ENCODE measurements at regions not wholly inside any gene's neighbourhood (a gene's known extent, or its start where the extent isn't known, plus 50 kb on each side); places are given as distances from the start of the nearest gene placed in this dataset.

DNA sequence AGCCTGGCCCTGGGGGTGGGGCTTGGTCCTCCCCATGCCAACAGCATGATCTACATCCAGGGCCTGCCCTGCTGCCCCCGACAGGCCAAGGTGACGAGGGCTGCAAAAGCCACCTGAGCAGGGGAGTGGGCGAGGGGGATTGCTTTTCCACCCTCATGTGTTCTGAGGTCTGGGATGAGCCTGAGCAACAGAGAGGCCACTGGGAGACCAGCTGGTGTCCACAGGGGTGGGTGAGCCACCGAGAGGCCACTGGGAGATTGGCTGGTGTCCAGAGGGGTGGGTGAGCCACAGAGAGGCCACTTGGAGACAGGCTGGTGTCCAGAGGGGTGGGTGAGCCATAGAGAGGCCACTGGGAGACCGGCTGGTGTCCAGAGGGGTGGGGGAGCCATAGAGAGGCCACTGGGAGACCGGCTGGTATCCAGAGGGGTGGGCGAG lies 147.4 kb upstream of the GPC1 start:
- no peak for DNase-seq

DNA sequence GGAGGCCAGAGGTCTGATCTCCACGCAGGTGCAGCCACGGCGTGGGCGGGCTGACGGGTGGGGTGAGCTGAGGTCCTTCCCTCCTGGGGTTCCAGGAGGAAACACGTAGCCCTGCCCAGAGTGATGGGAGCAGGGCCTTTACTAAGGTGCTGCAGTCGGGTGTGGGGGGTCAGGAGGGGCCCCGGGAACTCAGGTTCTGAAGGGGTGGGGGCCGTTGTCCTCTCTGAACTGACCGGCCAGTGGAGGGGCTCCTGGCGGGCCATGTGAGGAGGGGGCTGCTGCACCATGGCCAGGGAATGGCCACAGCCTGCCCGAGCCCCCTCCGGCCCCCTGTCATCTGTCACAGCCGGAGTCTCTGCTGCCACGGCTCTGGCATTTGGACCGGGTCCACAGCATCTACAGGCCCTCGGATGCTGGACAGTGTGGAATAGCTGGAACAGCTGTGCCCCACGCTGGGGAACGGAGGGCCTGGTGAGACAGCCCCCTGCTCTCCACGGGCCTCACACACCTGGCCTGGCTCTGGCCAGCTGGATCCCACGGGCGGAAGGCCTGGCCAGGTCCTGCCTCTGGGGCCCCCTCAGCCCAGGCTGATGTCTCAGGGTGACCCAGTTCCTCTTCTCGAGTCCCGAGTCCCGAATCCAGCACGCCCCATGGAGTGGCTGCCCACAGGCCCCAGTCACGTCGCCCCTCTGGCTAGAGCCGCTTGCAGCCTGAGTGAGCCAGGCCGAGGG lies 145.6 kb upstream of the GPC1 start:
- no peak for DNase-seq

DNA sequence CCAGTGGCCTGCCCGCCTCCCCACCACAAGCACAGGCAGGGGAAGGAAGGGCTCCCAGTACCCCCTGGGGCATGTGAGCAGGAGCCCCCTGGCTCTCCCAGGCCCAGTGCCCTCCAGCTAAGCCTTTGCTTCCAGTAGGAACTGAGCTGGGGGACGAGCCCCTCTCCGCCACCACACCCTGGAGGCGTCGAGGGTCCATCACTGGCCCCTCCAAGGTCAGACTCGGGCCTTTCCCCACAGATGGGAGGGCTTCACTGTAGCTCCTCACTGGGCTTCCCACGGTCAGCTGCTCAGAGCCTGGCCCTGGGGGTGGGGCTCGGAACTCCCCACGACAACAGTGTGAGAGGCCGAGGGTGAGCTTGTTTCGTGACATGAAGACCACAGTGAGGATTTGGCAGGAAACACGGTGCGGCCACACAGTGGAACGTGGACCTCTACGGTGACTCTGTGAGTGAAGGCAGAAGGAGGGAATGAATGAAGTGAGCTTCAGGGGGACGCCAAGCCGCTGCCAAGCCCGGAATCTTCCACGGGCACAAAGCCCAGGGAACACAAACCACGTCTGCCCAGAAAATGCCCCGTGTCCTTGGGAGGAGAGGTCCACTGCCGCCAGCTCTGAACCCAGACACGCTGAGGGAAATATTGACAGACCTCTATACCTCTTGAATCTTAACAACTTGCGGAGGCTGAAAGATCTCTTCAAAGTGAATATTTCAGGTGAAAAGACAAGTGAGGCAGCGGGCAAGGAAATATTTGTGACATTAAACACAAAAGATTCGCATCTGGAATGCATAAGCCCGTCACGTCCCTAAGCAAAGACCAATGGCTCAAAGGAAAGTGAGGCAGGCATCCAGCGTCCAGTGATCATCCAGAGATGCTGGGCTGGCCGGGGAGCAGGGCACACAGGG lies 144.8 kb upstream of the GPC1 start:
- no peak for DNase-seq

DNA sequence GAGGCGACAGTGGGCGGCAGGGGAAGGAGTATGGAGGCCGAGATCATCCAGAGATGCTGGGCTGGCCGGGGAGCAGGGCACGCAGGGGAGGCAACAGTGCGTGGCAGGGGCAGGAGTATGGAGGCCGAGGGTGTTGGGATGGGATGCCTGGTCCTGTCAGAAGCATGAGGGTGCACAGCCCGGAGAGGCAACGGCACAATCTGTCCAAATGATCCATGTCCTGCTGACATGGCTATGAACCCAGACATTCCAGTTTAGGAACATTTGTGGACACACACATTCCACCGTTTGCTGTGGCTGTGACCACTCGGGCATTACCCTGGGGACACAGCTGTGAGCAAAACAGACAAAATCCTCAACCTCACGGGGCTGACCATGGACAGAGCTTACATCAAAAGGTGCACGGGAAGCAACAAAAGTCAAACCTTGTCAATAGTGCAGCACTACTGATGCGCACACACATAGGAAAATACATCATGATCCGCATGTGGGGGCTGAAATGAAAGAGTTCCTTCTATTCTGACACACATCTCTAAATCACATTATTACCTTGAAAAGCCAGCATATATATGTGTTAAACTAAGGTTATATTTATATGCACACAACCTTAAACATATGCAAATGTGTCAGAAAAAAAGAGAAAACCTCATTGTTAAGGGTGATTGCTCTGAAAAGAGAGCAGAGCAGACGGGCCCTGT lies 144.0 kb upstream of the GPC1 start:
- DNase-seq, result no peak

DNA sequence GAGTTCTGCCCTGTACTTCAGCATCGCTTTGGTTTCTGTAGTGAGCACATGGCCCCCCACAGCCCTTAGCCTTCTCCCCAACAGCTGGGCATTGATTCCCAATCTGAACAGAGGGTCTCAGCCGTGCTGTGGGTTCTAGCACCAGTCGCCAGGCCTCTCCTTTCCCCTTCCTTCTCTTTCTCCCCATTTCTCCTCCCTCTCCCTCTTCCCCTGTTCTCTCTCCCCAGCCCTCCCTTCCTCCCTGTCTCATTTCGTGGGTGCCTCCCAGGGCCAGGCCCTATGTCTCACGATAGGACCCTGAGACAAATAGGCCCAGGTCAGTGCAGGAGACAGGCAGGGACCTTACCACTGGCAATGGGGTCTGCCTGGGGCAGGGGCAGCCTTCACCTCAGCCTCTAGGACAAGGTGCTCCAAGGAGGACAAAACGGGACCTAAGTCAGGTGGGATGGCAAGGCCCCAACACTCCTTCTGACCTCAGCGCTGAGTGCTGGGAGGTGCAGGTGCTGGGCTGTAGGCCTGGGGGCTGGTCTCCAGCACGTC lies 143.4 kb upstream of the GPC1 start:
- DNase-seq, result no peak

DNA sequence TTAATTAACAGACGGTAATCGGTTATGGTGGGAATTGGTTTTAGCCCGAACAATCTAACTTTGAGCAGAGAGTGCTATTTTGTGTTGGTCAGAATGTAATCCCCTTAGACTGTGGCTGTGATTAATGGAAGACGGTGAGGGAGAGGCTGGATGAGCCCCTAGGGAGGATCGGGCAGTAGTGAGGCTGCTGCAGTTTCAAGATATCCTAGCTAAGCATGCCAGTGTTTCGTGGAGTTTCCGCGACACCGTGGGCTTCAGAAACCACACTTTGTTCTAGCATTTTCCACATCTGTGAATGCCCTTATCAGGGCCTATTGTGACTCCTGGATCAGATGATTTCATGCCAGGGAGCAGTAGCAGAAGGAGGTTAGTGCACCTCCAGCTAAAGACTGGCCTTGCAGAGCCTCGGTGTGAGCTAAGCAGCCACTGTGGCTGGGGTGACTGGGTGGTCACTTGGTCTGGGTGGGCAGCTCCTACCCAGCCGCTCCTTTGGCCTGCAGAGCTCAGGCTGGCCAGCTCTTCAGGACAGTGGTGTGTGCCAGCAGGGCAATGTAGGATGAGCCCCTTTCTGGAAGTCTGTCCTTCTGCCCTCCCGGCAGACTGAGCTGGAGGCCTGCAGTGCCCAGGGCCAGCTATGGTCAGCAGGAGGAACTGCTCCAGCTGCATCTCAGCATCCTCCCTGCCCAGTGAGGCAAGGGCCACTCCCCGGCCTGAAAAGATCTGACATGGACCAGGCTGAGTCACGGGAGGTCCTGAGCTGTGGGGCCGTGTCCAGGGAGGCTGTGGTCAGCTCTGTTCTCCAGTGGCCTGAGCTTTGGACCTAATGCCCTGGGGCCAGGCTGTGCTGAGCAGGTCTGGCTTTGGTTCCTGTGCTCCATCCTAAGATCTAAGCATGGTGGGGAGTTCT lies 142.6 kb upstream of the GPC1 start:
- no peak for DNase-seq

DNA sequence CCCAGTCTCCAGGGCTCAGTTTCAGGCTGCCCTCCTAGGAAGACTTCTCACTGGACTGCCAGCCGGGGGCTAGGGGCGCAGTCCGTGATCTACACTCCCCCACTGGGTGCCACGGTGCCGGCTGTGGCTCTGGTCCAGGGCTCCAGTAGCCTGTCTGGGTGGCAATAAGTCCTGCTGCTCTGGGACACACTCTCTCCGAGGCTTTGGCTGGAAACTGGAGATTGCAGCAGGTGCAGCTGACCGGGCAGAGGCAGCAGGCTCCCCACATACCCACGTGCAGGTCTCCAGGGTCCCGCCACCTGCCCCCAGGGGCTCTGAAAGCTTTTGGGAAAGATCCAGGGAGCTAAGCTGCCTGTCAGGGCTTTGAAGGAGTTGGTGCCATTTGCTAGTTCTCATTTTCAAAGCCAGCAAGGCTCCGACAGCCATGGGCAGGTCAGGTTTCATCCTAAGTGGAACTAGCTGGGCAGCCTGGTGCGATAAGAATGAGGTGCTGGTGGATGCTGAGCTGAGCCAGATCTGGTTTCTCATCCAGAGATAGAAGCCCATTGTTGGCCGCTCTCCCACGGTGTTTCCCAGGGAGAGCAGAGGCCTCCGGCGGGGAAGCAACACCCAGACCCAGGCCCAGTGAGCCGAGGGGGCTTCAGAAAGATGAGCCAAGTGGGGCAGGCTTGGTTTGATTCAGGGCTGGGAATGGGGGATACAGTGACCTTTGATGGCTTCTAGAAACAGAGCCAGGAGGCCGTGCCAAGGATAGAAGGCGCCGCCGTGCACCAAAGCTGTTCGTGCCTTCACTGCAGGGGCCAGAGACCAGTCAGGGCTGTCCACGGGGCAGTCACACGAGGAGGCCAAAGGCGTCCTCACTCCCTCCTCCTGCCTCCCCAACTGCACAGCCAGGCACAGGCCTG lies 141.7 kb upstream of the GPC1 start:
- no peak for DNase-seq

DNA sequence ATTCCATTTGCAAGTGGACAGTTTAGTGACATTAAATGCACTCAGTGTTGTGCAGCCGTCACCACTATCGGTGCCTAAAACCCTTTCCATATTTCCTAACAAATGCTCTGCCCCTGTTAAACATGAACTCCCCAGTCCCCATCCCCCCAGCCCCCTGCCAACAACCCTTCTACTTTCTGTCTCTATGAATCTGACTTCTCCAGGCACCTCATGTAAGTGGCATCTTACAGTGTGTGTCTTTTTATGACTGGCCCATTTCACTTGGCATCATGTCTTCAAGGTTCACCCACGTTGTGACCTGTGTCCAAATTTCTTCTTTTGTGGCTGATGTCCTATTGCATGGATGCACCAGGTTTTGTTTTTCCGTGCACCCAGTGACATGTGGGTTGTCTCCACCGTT lies 140.9 kb upstream of the GPC1 start:
- DNase-seq, result no peak

DNA sequence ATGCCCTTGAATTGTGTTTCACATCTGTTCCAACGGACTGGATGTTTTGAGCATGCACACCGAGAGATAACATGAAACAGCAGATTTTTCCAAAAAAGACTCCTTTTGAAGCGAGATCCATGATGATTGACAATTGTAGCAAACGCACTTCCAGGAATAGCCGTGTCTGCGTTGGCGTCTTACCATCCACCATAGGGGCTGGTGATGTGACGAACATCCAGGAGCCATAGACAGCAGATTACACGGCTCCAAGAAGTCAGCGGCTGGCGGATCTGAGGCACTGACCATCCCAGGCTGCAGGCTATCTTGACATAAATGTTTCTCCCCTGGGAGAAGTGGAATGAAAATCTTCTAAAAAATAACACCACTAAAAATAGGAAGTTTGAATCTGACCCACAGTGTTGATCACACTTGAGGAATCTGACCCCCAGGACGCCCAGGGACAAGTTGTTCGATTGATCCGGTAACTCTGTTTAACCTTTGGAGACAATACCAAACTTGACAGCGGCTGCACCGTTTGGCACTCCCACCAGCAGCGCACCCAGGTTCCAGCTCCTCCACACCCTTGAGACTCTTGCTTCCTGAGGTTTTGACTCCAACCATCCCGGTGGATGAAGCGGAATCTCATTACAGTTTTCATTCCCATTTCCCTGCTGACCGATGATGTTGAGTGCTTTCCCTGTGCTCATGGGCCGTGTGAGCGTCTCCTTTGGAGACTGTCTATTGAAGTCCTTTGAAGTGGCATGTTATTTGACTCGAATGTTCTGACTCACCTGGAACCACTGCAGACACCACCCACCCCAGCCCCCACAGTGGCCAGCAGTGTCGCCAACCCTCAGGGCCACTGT lies 140.0 kb upstream of the GPC1 start:
- DNase-seq, result no peak

DNA sequence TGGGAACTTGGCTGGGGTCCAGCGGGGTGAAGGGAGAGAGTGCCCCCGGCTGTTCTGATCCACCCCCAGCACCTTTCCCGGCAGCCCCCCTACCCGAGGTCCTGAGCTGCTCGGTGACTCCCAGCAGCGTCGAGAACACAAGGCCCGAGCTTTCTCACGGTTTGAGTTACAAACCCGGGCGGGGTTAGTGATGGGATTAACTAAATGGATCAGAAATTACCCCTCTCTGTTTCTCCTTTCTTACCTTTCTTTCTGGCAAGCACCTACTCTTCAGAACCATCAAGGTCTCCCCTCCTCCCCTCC lies 139.4 kb upstream of the GPC1 start:
- DNase-seq, result no peak

DNA sequence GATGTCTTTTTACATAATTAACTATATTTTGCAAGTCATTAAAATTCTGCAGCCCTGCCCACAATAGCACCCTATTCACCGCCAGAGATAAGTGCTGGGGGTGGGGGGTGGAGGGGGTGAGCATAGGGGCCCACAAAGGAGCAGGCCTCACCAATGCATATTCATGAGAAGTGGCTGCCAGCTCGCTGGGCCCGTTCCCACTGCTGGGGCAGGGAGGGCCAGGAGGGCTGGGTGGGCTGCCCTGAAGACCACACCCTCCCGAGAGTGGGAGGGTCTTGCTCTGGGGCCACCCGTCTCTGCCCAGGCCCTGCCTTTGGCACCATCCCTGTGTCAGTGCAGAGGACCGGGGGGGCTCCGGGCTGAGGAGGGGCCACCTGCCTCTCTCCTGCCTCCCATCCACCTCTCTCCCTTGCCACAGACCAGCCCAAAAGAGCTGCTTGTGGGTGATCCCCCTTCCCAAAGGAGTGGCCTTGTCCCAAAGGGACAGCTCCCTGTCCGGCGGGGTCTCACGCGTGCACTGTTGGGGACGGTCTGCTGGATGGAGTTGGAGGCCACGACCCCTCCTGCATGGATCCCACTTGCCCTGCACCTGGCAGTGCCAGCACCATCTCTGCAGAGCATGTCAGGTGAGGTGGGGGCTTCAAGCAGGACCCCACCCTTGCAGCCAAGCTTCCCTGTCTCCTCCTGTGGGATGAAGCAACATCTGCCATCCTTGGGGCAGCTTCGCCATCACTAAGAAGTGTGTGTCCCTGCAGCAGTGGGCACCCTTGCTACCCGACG lies 138.8 kb upstream of the GPC1 start:
- DNase-seq, result no peak

DNA sequence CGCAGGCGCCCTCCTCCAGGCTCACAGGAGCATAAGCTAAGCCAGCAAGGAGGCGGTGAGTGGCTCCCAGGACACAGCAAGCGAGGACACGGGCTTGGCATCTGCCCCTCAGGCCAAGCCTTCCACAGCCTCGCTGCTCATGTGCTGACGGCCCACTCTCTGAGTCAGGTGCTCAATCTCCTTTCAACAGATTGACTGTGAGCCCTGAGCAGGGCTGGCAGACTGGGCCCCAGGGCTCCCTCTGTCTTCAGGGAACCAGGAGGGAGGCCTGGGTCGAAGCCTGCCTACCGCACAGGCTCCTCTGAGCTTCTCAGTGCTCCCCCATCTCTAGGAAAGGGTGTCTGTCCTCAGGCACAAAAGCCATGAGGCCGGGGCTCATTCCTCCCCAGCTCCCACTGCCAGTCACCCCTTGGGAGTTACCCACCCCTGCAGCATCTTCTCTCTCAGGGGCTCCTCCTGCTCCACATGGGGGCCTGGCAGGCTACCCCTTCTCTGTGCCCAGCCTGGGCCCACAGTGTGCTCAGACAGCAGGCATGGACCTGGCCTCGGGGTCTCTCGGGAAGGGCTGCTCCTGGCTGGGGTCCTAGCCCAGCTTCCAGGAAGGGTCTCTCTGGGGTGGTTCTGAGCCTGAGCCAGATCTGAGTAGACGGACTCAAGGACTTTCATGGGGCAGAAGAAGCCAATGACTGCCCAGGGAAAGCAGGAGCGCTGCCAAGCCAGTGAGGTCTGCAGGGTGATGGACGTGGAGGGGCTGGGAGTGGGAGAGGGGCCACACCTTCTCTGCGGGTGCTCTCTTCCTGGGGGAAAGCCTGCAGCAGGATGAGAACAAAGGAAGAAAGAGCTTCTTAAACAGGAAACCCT lies 138.0 kb upstream of the GPC1 start:
- DNase-seq, result no peak

DNA sequence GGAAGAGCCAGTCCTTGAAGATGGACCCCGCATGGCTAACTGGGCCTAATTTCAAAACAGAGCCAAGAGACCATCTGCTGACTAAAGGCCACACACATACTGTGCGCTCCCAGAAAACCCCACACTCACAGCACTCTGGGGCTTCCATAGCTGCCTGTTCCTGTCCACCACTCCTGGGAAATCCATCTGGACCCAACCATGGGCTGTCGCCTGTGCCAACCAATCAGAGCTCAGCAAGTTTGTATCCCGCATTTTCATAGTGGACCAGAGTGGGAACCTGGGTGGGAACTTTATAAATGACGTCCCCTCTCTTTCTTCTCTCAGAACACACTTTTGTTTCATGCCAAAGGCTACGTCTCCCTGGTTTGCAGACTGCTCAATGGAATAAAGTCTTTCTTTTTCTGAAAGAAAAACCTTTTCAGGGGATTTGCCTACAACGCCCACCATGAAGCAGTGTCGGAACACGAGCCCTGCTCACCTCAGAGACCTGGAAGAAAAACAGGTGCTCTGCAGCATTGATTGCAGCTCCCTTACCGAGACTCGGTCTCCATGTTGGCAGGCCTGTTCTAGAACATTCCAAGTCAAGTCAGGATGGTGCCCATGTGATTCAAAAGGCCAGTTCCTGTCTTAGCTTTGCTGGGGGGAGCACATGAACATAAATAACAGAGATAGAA lies 137.2 kb upstream of the GPC1 start:
- DNase-seq, result no peak

DNA sequence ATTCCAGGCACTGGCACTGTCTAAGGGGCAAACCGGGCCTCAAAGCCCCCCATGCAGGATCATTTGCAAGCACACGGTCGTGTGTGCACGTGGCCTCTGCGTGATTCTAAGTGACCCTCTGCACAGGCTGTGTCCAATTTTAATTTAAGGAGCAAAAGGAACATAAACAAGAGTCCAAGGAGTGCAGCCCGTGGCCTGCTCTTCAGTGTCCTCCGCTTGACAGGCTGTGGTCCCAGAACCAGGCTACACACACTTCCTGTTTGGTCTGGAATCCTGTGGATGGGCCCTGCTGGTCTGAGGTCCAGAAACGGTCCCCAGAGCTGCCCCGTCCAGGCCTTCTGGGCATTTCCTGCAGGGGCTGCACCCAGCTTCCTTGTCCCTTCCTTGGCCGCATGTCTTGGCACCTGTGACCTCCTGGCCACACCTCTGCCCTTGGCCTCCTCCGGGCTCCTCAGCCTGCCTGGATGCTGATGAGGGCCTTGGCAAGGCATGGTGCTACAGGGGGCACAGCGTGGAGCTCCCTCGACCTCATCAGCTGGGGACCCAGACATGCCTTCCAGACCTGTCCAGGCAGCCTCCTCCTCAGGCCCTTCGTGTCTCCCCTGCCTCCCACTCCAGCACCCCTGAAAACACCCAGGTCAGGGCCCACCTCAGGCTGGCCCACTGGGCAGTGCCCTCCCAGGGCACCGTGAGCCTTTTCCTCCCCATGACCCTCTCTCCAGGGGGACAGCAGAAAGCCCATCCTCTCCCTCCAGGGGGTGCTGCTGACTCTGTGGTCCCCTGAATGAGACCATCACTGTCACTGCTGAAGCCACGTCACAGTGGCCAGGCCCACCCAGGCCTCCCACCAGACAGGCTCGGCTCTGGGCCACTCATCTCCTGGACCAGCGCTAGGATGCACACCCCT lies 136.4 kb upstream of the GPC1 start:
- no peak for DNase-seq

DNA sequence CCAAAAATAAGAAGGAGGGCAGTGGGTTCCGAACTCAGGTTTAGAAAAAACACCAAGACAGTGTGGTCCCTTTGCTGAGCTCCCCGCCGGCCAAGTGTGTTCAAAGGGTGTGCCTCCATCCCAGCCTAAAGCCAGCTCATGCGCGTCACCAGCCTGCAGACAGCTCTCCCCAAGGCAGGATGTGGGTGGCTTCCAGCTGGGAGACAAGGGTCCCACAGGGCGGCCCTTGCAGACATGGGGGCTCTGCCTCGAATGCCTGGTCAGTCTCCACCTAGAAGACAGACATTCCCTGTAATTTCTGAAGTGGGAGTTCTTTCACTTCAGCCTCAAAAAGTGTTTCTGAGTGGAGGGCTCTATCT lies 135.8 kb upstream of the GPC1 start:
- DNase-seq, result no peak

DNA sequence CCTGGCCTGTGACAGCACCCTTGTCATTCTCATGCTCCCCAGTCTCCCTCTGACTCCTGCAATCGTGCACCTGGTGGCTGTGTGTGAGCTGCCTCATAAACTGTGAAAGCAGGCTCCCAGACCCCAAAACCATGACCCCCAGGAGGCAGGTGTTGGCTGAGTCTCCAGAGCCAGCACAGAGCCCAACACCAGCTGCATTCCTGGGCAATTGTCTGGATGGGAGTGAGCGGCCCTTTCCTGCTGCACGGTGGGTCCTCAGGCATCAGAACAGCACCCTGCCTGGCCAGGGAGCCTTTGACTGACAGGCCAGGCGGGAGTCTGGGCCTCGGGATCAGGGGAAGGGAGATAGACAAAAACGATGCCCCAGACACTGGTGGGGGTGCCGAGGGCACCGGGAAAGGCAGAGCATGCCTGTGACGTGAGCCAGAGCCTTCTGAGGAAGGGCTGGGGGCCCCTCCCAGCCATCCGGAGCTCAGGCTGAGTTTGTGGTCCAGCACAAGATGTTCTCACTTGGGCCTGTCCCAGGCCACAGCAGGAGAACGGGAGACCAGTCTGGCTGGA lies 135.1 kb upstream of the GPC1 start:
- no peak for DNase-seq

DNA sequence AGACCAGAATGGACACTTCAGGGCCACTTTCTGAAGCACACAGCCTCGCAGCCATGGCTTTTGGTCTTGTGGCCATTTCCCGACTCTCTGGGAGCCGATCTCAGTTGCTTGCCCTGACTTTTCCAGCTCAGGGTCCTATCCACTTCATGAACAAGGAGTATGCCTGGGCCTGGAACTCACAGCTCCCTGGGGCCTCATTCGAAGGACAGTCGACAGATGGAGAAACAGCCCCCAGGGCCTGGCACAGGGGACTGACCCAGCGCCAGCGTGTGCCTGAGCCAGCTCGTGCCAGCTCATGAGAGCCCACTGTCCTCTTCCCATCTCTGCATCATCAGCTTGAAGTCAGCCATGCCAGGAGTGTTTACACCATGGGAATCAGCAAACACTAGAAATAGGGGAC lies 134.6 kb upstream of the GPC1 start:
- DNase-seq, result no peak

Measured in suppressor macrophage treated with lipopolysaccharide for 4 hours (primary cell).